Activated T-cell treated with anti-CD3 and anti-CD28 coated beads, Interleukin-2, amount 50 U/mL, for 72 hours (primary cell): ENCODE measurements at regions not wholly inside any gene's neighbourhood (a gene's known extent, or its start where the extent isn't known, plus 50 kb on each side); places are given as distances from the start of the nearest gene placed in this dataset.
A peak's percentile ranks its signal among the peaks of the same experiment; 100 is the strongest.

Experiments
- ATAC-seq, 2 donors: fragments of 150-1000 bp; cut with Tn5 transposase; replicated peaks in 1 of 2; 2 replicates each; pipeline ENCODE4 v1.10.0; 2021; ENCODE audit warnings: moderate library complexity in 2 of 2, mild to moderate bottlenecking in 1 of 2
- DNase-seq, 2 donors: peaks; one replicate each; pipeline ENCODE4 v3.0.0; 2021 to 2022; ENCODE audit warnings: mixed read lengths in 1 of 2
- H3K27ac Mint-ChIP-seq: one replicate; pipeline ENCODE4 v1.8.0; 2022; ENCODE audit warnings: mild to moderate bottlenecking, moderate library complexity, mixed read lengths
- H3K27me3 Mint-ChIP-seq: one replicate; pipeline ENCODE4 v1.8.0; 2022; ENCODE audit warnings: low read depth, mixed read lengths
- H3K36me3 Mint-ChIP-seq, 2 donors: one replicate each; pipeline ENCODE4 v1.8.0; 2022; ENCODE audit warnings: mixed read lengths in 2 of 2, mild to moderate bottlenecking in 1 of 2; ENCODE audit not compliant: insufficient read depth in 2 of 2
- H3K4me1 Mint-ChIP-seq: one replicate; pipeline ENCODE4 v1.8.0; 2022; ENCODE audit warnings: low read depth, mixed read lengths
- H3K4me3 Mint-ChIP-seq, 2 donors: one replicate each; pipeline ENCODE4 v1.8.0; 2022; ENCODE audit warnings: mild to moderate bottlenecking in 2 of 2, mixed read lengths in 2 of 2, moderate library complexity in 2 of 2
- H3K9me3 Mint-ChIP-seq, 2 donors: one replicate each; pipeline ENCODE4 v1.8.0; 2022; ENCODE audit warnings: mixed read lengths in 2 of 2

- no peak for DNase-seq
- no peaks in the 10 kb centered on the region for H3K27me3 Mint-ChIP-seq
- no peak overlapping the region for H3K27ac Mint-ChIP-seq
- no peaks in the 10 kb centered on the region for H3K4me1 Mint-ChIP-seq
- peaks cover 10 to 14% of the 10 kb centered on the region in 2 donors for H3K9me3 Mint-ChIP-seq
- H3K36me3 Mint-ChIP-seq, result peaks cover 13 to 14% of the 10 kb centered on the region in 2 donors
- ATAC-seq, result no peak
- H3K4me3 Mint-ChIP-seq, result no peak overlapping the region
These were observed 91.3 kb upstream of the HMHB1 start for GRCh38 chr5:143720689-143721088.

- H3K4me1 Mint-ChIP-seq, result no peaks in the 10 kb centered on the region
- H3K36me3 Mint-ChIP-seq, result no peaks in the 10 kb centered on the region
- DNase-seq (no peak), ATAC-seq (no peak)
- H3K27me3 Mint-ChIP-seq, result no peaks in the 10 kb centered on the region
- H3K9me3 Mint-ChIP-seq, result peaks cover 0 to 3% of the 10 kb centered on the region in 2 donors
- no peak overlapping the region for H3K27ac Mint-ChIP-seq
- no peak overlapping the region for H3K4me3 Mint-ChIP-seq
These were observed 94.6 kb upstream of the HMHB1 start for GRCh38 chr5:143717400-143717799.

- no peak overlapping the region for H3K27ac Mint-ChIP-seq
- H3K36me3 Mint-ChIP-seq, result no peaks in the 10 kb centered on the region
These were observed 95.1 kb upstream of the HMHB1 start for GRCh38 chr5:143716881-143717280.

GRCh38 chr5:143715616-143716015 is 96.3 kb upstream of the HMHB1 start:
- Mint-ChIP-seq H3K36me3 (no peaks in the 10 kb centered on the region), H3K27me3 (no peaks in the 10 kb centered on the region), H3K27ac (no peak overlapping the region), H3K4me3 (no peak overlapping the region), H3K4me1 (no peaks in the 10 kb centered on the region), H3K9me3 (no peaks in the 10 kb centered on the region)
- ATAC-seq, result no peak
- DNase-seq, result no peak

More at GRCh38 chr5:143716881-143717280, 95.1 kb upstream of the HMHB1 start:
- peaks cover 0 to 3% of the 10 kb centered on the region in 2 donors for H3K9me3 Mint-ChIP-seq
- DNase-seq (no peak), ATAC-seq (no peak)
- H3K4me1 Mint-ChIP-seq, result no peaks in the 10 kb centered on the region
- no peak overlapping the region for H3K4me3 Mint-ChIP-seq
- no peaks in the 10 kb centered on the region for H3K27me3 Mint-ChIP-seq

- H3K36me3 Mint-ChIP-seq, result no peaks in the 10 kb centered on the region
- no peaks in the 10 kb centered on the region for H3K27me3 Mint-ChIP-seq
- no peaks in the 10 kb centered on the region for H3K9me3 Mint-ChIP-seq
- DNase-seq, result no peak
- no peak overlapping the region for H3K27ac Mint-ChIP-seq
- H3K4me1 Mint-ChIP-seq, result no peaks in the 10 kb centered on the region
- H3K4me3 Mint-ChIP-seq, result no peak overlapping the region
- ATAC-seq, result no peak
These were observed 97.3 kb upstream of the HMHB1 start for GRCh38 chr5:143714629-143715028.

- no peaks in the 10 kb centered on the region for H3K36me3 Mint-ChIP-seq
- H3K27ac Mint-ChIP-seq, result no peak overlapping the region
- H3K27me3 Mint-ChIP-seq, result no peaks in the 10 kb centered on the region
- no peak overlapping the region for H3K4me3 Mint-ChIP-seq
- DNase-seq (no peak), ATAC-seq (no peak)
- H3K9me3 Mint-ChIP-seq, result no peaks in the 10 kb centered on the region
- no peaks in the 10 kb centered on the region for H3K4me1 Mint-ChIP-seq
These were observed 98.6 kb upstream of the HMHB1 start for GRCh38 chr5:143713047-143714003.

- ATAC-seq (peak in 1 of 2 donors; percentile 41), DNase-seq (no peak)
- Mint-ChIP-seq H3K27me3 (peaks cover 8% of the 10 kb centered on the region), H3K4me1 (no peaks in the 10 kb centered on the region), H3K36me3 (no peaks in the 10 kb centered on the region), H3K9me3 (no peaks in the 10 kb centered on the region), H3K4me3 (no peak overlapping the region), H3K27ac (no peak overlapping the region)
These were observed 103.3 kb upstream of the HMHB1 start for GRCh38 chr5:143708672-143709071.

GRCh38 chr5:143707806-143708205 is 104.2 kb upstream of the HMHB1 start:
- peaks cover 8% of the 10 kb centered on the region for H3K27me3 Mint-ChIP-seq
- no peaks in the 10 kb centered on the region for H3K36me3 Mint-ChIP-seq

GRCh38 chr5:143705381-143705780 is 106.6 kb upstream of the HMHB1 start:
- Mint-ChIP-seq H3K4me3 (no peak overlapping the region), H3K27me3 (peaks cover 15% of the 10 kb centered on the region), H3K4me1 (no peaks in the 10 kb centered on the region), H3K27ac (no peak overlapping the region), H3K36me3 (no peaks in the 10 kb centered on the region), H3K9me3 (no peaks in the 10 kb centered on the region)
- ATAC-seq (no peak), DNase-seq (no peak)

More at GRCh38 chr5:143707806-143708205, 104.2 kb upstream of the HMHB1 start:
- Mint-ChIP-seq H3K4me3 (no peak overlapping the region), H3K27ac (no peak overlapping the region), H3K9me3 (no peaks in the 10 kb centered on the region), H3K4me1 (no peaks in the 10 kb centered on the region)
- DNase-seq (no peak), ATAC-seq (no peak)

- peaks cover 15% of the 10 kb centered on the region for H3K27me3 Mint-ChIP-seq
- DNase-seq, result no peak
- no peak overlapping the region for H3K27ac Mint-ChIP-seq
- peaks cover 10% of the 10 kb centered on the region for H3K4me1 Mint-ChIP-seq
- H3K4me3 Mint-ChIP-seq, result no peak overlapping the region
- no peak for ATAC-seq
- no peaks in the 10 kb centered on the region for H3K36me3 Mint-ChIP-seq
- no peaks in the 10 kb centered on the region for H3K9me3 Mint-ChIP-seq
These were observed 108.3 kb upstream of the HMHB1 start for GRCh38 chr5:143703659-143704058.

- Mint-ChIP-seq H3K9me3 (no peaks in the 10 kb centered on the region), H3K27me3 (peaks cover 6% of the 10 kb centered on the region), H3K27ac (no peak overlapping the region), H3K4me3 (no peak overlapping the region), H3K4me1 (peaks cover 16% of the 10 kb centered on the region), H3K36me3 (no peaks in the 10 kb centered on the region)
- ATAC-seq (no peak), DNase-seq (no peak)
These were observed 110.5 kb upstream of the HMHB1 start for GRCh38 chr5:143701493-143701892.

- Mint-ChIP-seq H3K9me3 (no peaks in the 10 kb centered on the region), H3K27ac (no peak overlapping the region), H3K27me3 (peaks cover 6% of the 10 kb centered on the region), H3K36me3 (no peaks in the 10 kb centered on the region), H3K4me3 (no peak overlapping the region), H3K4me1 (peaks cover 16% of the 10 kb centered on the region)
- ATAC-seq, result no peak
- DNase-seq, result no peak
These were observed 111.0 kb upstream of the HMHB1 start for GRCh38 chr5:143700994-143701393.

GRCh38 chr5:143699121-143699520 is 112.8 kb upstream of the HMHB1 start:
- Mint-ChIP-seq H3K4me3 (peak overlapping the region in 1 of 2 donors; percentile 8), H3K27me3 (peaks cover 6% of the 10 kb centered on the region), H3K4me1 (peaks cover 29% of the 10 kb centered on the region), H3K27ac (no peak overlapping the region), H3K36me3 (peaks cover 0 to 2% of the 10 kb centered on the region in 2 donors), H3K9me3 (no peaks in the 10 kb centered on the region)
- ATAC-seq (peak; percentile 97 to 98), DNase-seq (peak; percentile 24 to 25)
